PC-3 (cell line): ENCODE measurements at regions not wholly inside any gene's neighbourhood (a gene's known extent, or its start where the extent isn't known, plus 50 kb on each side); places are given as distances from the start of the nearest gene placed in this dataset.
"Not testable (repeated sequence)": the region's sequence is repeated elsewhere in the genome, so short reads cannot be mapped to it uniquely, and the experiment has no call there.

Experiments used
- ATAC-seq: fragments of 200-7000 bp; cut with Tn5 transposase; 2 replicates; pipeline ENCODE4 v1.9.1; 2020; ENCODE audit warnings: mild to moderate bottlenecking, moderate library complexity
- BruUV-seq: library from RNA; stranded (reverse); fragments of 400-500 nt; replicated peaks from 2 replicates; lab custom pipeline; 2021; lab: Mats Ljungman, UMichigan
- CTCF ChIA-PET: fragments of 300-600 bp; sonication (Branson Sonifier 250); formaldehyde crosslinking; loops from one replicate; lab custom pipeline; 2022; ENCODE audit warnings: antibody characterized with exemption; lab: Charles Lee
- POLR2A ChIA-PET: fragments of 300-600 bp; sonication (Branson Sonifier 250); formaldehyde crosslinking; loops from one replicate; lab custom pipeline; 2022; ENCODE audit warnings: antibody characterized with exemption; ENCODE audit not compliant: unreplicated experiment; lab: Charles Lee
- DNase-seq: peaks from one replicate; pipeline ENCODE4 v3.0.0-alpha.2; 2015
- H2AFZ ChIP-seq: fragments of 300-600 bp; sonication (generic); 2 replicates; pipeline ENCODE4 v1.6.0; 2016; ENCODE audit warnings: antibody characterized with exemption, low read length
- H3F3A ChIP-seq: fragments of 300-600 bp; sonication (generic); one replicate; pipeline ENCODE4 v1.6.0; 2017; ENCODE audit warnings: antibody characterized with exemption, low read length, control low read depth, mild to moderate bottlenecking; ENCODE audit not compliant: unreplicated experiment
- H3K27ac ChIP-seq: fragments of 300-600 bp; sonication (generic); 2 replicates; pipeline ENCODE4 v1.5.1; 2016; ENCODE audit warnings: mild to moderate bottlenecking, low read length
- H3K27me3 ChIP-seq: fragments of 300-600 bp; sonication (generic); 2 replicates; pipeline ENCODE4 v1.6.1; 2016; ENCODE audit warnings: low read length, mixed read lengths
- H3K36me3 ChIP-seq: fragments of 300-600 bp; sonication (generic); 2 replicates; pipeline ENCODE4 v1.6.1; 2016; ENCODE audit warnings: low read depth, mixed run types, low read length, mixed read lengths
- H3K4me1 ChIP-seq: fragments of 300-600 bp; sonication (generic); 2 replicates; pipeline ENCODE4 v1.5.1; 2016; ENCODE audit warnings: low read length; ENCODE audit not compliant: insufficient read depth
- H3K4me2 ChIP-seq: fragments of 300-600 bp; sonication (generic); 2 replicates; pipeline ENCODE4 v1.6.0; 2016; ENCODE audit warnings: low read length
- H3K4me3 ChIP-seq: fragments of 300-600 bp; sonication (generic); 2 replicates; pipeline ENCODE4 v1.5.1; 2016; ENCODE audit warnings: mild to moderate bottlenecking, low read length, mixed read lengths
- H3K79me2 ChIP-seq: fragments of 300-600 bp; sonication (generic); 2 replicates; pipeline ENCODE4 v1.6.1; 2017; ENCODE audit warnings: low read length, mixed read lengths
- H3K9ac ChIP-seq: fragments of 300-600 bp; sonication (generic); 2 replicates; pipeline ENCODE4 v1.6.0; 2016; ENCODE audit warnings: mild to moderate bottlenecking, low read length
- H3K9me2 ChIP-seq: fragments of 300-600 bp; sonication (generic); replicated peaks from 2 replicates; pipeline ENCODE4 v1.6.1; 2016; ENCODE audit warnings: mixed run types, low read length, mixed read lengths
- H3K9me3 ChIP-seq: fragments of 300-600 bp; sonication (generic); 2 replicates; pipeline ENCODE4 v1.6.1; 2016; ENCODE audit warnings: low read length, mixed read lengths
- H4K20me1 ChIP-seq: fragments of 300-600 bp; sonication (generic); 2 replicates; pipeline ENCODE4 v1.6.1; 2016; ENCODE audit warnings: low read length, mixed read lengths
- CTCF ChIP-seq: fragments of 300-600 bp; sonication (generic); conservative IDR thresholded peaks from 2 replicates; pipeline ENCODE4 v1.5.1; 2017; ENCODE audit warnings: antibody characterized with exemption, low read depth, mild to moderate bottlenecking, low read length
- EZH2 ChIP-seq: fragments of 300-600 bp; sonication (generic); IDR thresholded peaks from one replicate; pipeline ENCODE4 v1.6.1; 2017; ENCODE audit warnings: antibody characterized with exemption, mild to moderate bottlenecking, low read length; ENCODE audit not compliant: unreplicated experiment
- EZH2phosphoT487 ChIP-seq: fragments of 300-600 bp; sonication (generic); IDR thresholded peaks from 2 replicates; pipeline ENCODE4 v1.6.1; 2018; ENCODE audit warnings: mild to moderate bottlenecking, antibody characterized with exemption, low read length, borderline replicate concordance
- intact Hi-C: fragments of 100-400 bp; cut with micrococcal nuclease; formaldehyde crosslinking; loops from 2 replicates; pipeline ENCODE4 v1.9.0; 2023

- no peak overlapping the region for H2AFZ ChIP-seq
- ATAC-seq, result no peak
Observed at GRCh38 chr2:189982087-189982486, 80.4 kb downstream of the MSTN start.

GRCh38 chr2:189976488-189976887 lies 86.0 kb downstream of the MSTN start:
- DNase-seq, CTCF ChIA-PET, BruUV-seq: not testable (repeated sequence)

More at GRCh38 chr2:189982087-189982486, 80.4 kb downstream of the MSTN start:
- H3K9ac ChIP-seq, result no peak overlapping the region
- H3K9me2 ChIP-seq, result no peaks in the 10 kb centered on the region
- no peaks in the 10 kb centered on the region for H3K79me2 ChIP-seq
- peaks cover 25% of the 10 kb centered on the region; the same call in 1 of the 2 replicates for H3K9me3 ChIP-seq
- CTCF ChIA-PET, result no interaction called here
- intact Hi-C loops, result no loop called here
- no peaks in the 10 kb centered on the region for H3F3A ChIP-seq
- TF ChIP-seq CTCF (no peak), EZH2 (no peak), EZH2phosphoT487 (no peak)
- no peak overlapping the region for H3K4me3 ChIP-seq
- DNase-seq, result no peak
- BruUV-seq, result no TSS peak
- no peaks in the 10 kb centered on the region for H3K27me3 ChIP-seq
- H4K20me1 ChIP-seq, result no peaks in the 10 kb centered on the region
- no peak overlapping the region for H3K4me2 ChIP-seq
- H3K27ac ChIP-seq, result no peak overlapping the region
- H3K36me3 ChIP-seq, result peaks cover 4% of the 10 kb centered on the region; the same call in 1 of the 2 replicates
- POLR2A ChIA-PET, result no interaction called here
- no peaks in the 10 kb centered on the region for H3K4me1 ChIP-seq

GRCh38 chr2:189960346-189960745 lies 102.2 kb downstream of the MSTN start:
- Histone ChIP-seq H3K9ac (no peak overlapping the region), H3K9me3 (no peaks in the 10 kb centered on the region), H3K4me1 (no peaks in the 10 kb centered on the region), H3F3A (no peaks in the 10 kb centered on the region), H3K27ac (no peak overlapping the region), H3K4me2 (no peak overlapping the region), H3K9me2 (no peaks in the 10 kb centered on the region), H4K20me1 (no peaks in the 10 kb centered on the region), H3K27me3 (no peaks in the 10 kb centered on the region), H3K36me3 (no peaks in the 10 kb centered on the region), H2AFZ (no peak overlapping the region), H3K4me3 (no peak overlapping the region), H3K79me2 (no peaks in the 10 kb centered on the region)
- intact Hi-C loops, result no loop called here
- ChIA-PET POLR2A (no interaction called here), CTCF (no interaction called here)
- no peak for ATAC-seq
- DNase-seq, result no peak
- BruUV-seq, result no TSS peak
- TF ChIP-seq EZH2phosphoT487, result no peak
- TF ChIP-seq EZH2, result no peak
- TF ChIP-seq CTCF, result no peak

More at GRCh38 chr2:189976488-189976887, 86.0 kb downstream of the MSTN start:
- H3K9me2 ChIP-seq, H3F3A ChIP-seq, POLR2A ChIA-PET, H3K27me3 ChIP-seq, H3K4me1 ChIP-seq, intact Hi-C loops, H3K36me3 ChIP-seq, ATAC-seq, H4K20me1 ChIP-seq, H3K9me3 ChIP-seq, H3K9ac ChIP-seq, H3K27ac ChIP-seq, H3K4me2 ChIP-seq, H2AFZ ChIP-seq, H3K4me3 ChIP-seq, H3K79me2 ChIP-seq: not testable (repeated sequence)
